Upper lobe of left lung (tissue), 6 donors: ENCODE measurements at regions not wholly inside any gene's neighbourhood (a gene's known extent, or its start where the extent isn't known, plus 50 kb on each side); places are given as distances from the start of the nearest gene placed in this dataset.
"Not testable (repeated sequence)": the region's sequence is repeated elsewhere in the genome, so short reads cannot be mapped to it uniquely, and the experiment has no call there.

ENCODE experiments used
- ATAC-seq, 2 donors: fragments of 200-7000 bp; cut with Tn5 transposase; one replicate each; pipeline ENCODE4 v1.9.1; 2022; ENCODE audit warnings: mild to moderate bottlenecking in 2 of 2, moderate library complexity in 2 of 2; ENCODE audit not compliant: low FRiP score in 2 of 2
- DNase-seq, 2 donors: peaks; one replicate each; pipeline ENCODE4 v3.0.0-alpha.2; 2019 to 2020
- H3K27ac ChIP-seq, 4 donors: fragments of 200-600 bp; sonication (generic); one replicate each; pipeline ENCODE4 v1.5.1; 2016 to 2019
- H3K27me3 ChIP-seq, 4 donors: fragments of 200-600 bp; sonication (generic); one replicate each; pipeline ENCODE4 v1.5.1; 2017 to 2019
- H3K36me3 ChIP-seq, 4 donors: fragments of 200-600 bp; sonication (generic); one replicate each; pipeline ENCODE4 v1.5.1; 2016 to 2019
- H3K4me1 ChIP-seq, 4 donors: fragments of 200-600 bp; sonication (generic); one replicate each; pipeline ENCODE4 v1.5.1; 2018 to 2019
- H3K4me3 ChIP-seq, 4 donors: fragments of 200-600 bp; sonication (generic); one replicate each; pipeline ENCODE4 v1.5.1; 2017 to 2019; ENCODE audit warnings: mild to moderate bottlenecking in 2 of 4, moderate library complexity in 1 of 4
- H3K9me3 ChIP-seq, 4 donors: fragments of 200-600 bp; sonication (generic); one replicate each; pipeline ENCODE4 v1.5.1; 2018 to 2019
- EP300 ChIP-seq, 4 donors: sonication (generic); formaldehyde crosslinking; IDR thresholded peaks; one replicate each; pipeline ENCODE4 v1.5.1; 2017; ENCODE audit warnings: antibody characterized with exemption in 4 of 4, control low read depth in 2 of 4
- POLR2A ChIP-seq, 4 donors: fragments of 450-650 bp; IDR thresholded peaks; one replicate each; pipeline ENCODE4 v1.5.1; 2016 to 2017; ENCODE audit warnings: antibody characterized with exemption in 4 of 4, mild to moderate bottlenecking in 2 of 4
- POLR2AphosphoS5 ChIP-seq, 2 donors: sonication (generic); formaldehyde crosslinking; IDR thresholded peaks; one replicate each; pipeline ENCODE4 v1.5.1; 2017; ENCODE audit warnings: antibody characterized with exemption in 2 of 2
- WGBS, 2 donors: methylation state at CpG; one replicate each; pipeline ENCODE4 v1.1.5; 2017 to 2018; 5-methylcytosine and 5-hydroxymethylcytosine counted together
- TF ChIP-seq, protein P1 (sequence below), 6 experiments: fragments of 450-650 bp in 4 of 6; fragments of 200-600 bp in 2 of 6; sonication (generic) in 2 of 6; IDR thresholded peaks; one replicate each; pipeline ENCODE4 v1.5.1; 2016 to 2019; ENCODE audit warnings: antibody characterized with exemption in 6 of 6
- donor health status: DM: no; HTN: no; CAD: no; lungs with moderate emphysema.
- donor health status: DM: no; HTN: yes; CAD: no; lungs with severe emphysema.

GRCh38 chr22:48061726-48062125 is 1299.3 kb downstream of the TBC1D22A start:
- no peaks in the 10 kb centered on the region for H3K36me3 ChIP-seq
- no peak for TF ChIP-seq POLR2AphosphoS5 (IDR thresholded peaks at IDR 0.05)
- no peak for TF ChIP-seq EP300 (IDR thresholded peaks at IDR 0.05)
- TF ChIP-seq POLR2A (IDR thresholded peaks at IDR 0.05), result no peak
- TF ChIP-seq, protein P1, sequence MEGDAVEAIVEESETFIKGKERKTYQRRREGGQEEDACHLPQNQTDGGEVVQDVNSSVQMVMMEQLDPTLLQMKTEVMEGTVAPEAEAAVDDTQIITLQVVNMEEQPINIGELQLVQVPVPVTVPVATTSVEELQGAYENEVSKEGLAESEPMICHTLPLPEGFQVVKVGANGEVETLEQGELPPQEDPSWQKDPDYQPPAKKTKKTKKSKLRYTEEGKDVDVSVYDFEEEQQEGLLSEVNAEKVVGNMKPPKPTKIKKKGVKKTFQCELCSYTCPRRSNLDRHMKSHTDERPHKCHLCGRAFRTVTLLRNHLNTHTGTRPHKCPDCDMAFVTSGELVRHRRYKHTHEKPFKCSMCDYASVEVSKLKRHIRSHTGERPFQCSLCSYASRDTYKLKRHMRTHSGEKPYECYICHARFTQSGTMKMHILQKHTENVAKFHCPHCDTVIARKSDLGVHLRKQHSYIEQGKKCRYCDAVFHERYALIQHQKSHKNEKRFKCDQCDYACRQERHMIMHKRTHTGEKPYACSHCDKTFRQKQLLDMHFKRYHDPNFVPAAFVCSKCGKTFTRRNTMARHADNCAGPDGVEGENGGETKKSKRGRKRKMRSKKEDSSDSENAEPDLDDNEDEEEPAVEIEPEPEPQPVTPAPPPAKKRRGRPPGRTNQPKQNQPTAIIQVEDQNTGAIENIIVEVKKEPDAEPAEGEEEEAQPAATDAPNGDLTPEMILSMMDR (IDR thresholded peaks at IDR 0.05), result no peak
- no peaks in the 10 kb centered on the region for H3K9me3 ChIP-seq
- no peak for ATAC-seq
- peaks cover 0 to 3% (median 0%) of the 10 kb centered on the region in 4 donors for H3K27me3 ChIP-seq
- no peak for DNase-seq
- no peak overlapping the region for H3K4me3 ChIP-seq
- WGBS, 2 donors, result 62 to 74% methylated on average over 4 of the region's 4 CpGs
- no peaks in the 10 kb centered on the region for H3K4me1 ChIP-seq
- no peak overlapping the region for H3K27ac ChIP-seq

DNA sequence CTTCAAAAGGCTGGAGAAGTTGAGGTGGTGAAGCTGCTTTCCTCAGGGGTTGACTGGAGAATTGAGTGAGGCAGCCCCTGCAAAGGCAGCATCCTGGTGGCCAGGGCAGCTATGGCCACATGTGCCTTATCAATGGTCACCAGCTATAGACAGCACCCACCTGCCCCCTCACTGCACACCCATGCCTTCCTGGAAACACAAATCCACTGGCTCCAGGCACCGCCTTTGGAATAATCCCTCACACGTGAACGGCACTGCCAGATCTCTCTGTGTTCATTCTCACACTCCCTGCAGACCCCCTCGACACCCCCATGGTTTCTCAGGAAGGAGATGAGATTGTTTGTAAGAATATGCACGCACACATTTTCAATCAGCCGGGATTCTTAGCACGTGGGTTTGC is 1297.8 kb downstream of the TBC1D22A start:
- ATAC-seq (no peak), DNase-seq (peak in 1 of 2 donors; percentile 6)
- TF ChIP-seq POLR2A (IDR thresholded peaks at IDR 0.05) (no peak), POLR2AphosphoS5 (IDR thresholded peaks at IDR 0.05) (no peak), EP300 (IDR thresholded peaks at IDR 0.05) (no peak)
- TF ChIP-seq, protein P1 (IDR thresholded peaks at IDR 0.05), result no peak
- no peak overlapping the region for H3K4me3 ChIP-seq
- H3K9me3 ChIP-seq, result no peaks in the 10 kb centered on the region
- H3K4me1 ChIP-seq, result no peaks in the 10 kb centered on the region
- no peak overlapping the region for H3K27ac ChIP-seq
- H3K36me3 ChIP-seq, result no peaks in the 10 kb centered on the region
- H3K27me3 ChIP-seq, result peaks cover 0 to 3% (median 0%) of the 10 kb centered on the region in 4 donors
- WGBS, 2 donors, result 61 to 71% methylated on average over 7 of the region's 7 CpGs

- ATAC-seq, H3K4me1 ChIP-seq, H3K4me3 ChIP-seq, H3K27ac ChIP-seq, H3K36me3 ChIP-seq, DNase-seq, H3K27me3 ChIP-seq, H3K9me3 ChIP-seq: not testable (repeated sequence)
- WGBS, 2 donors, result 94 to 100% methylated on average over 4 of the region's 4 CpGs
These were observed 1297.1 kb downstream of the TBC1D22A start for GRCh38 chr22:48059521-48059920.

- Histone ChIP-seq H3K4me1 (no peaks in the 10 kb centered on the region), H3K4me3 (no peak overlapping the region), H3K27me3 (peaks cover 0 to 3% (median 0%) of the 10 kb centered on the region in 4 donors), H3K36me3 (no peaks in the 10 kb centered on the region), H3K9me3 (no peaks in the 10 kb centered on the region), H3K27ac (no peak overlapping the region)
- DNase-seq, result peak in 1 of 2 donors; percentile 39
- ATAC-seq, result peak in 1 of 2 donors; percentile 27
- WGBS, 2 donors, result 85% methylated on average over 19 to 22 of the region's 22 CpGs
- no peak for TF ChIP-seq POLR2AphosphoS5 (IDR thresholded peaks at IDR 0.05)
- TF ChIP-seq, protein P1 (IDR thresholded peaks at IDR 0.05), result no peak
- no peak for TF ChIP-seq EP300 (IDR thresholded peaks at IDR 0.05)
- no peak for TF ChIP-seq POLR2A (IDR thresholded peaks at IDR 0.05)
These were observed 1294.8 kb downstream of the TBC1D22A start for GRCh38 chr22:48057116-48057835.

- DNase-seq (no peak), ATAC-seq (no peak)
- Histone ChIP-seq H3K27me3 (peaks cover 0 to 3% (median 0%) of the 10 kb centered on the region in 4 donors), H3K27ac (no peak overlapping the region), H3K36me3 (no peaks in the 10 kb centered on the region), H3K9me3 (no peaks in the 10 kb centered on the region), H3K4me3 (no peak overlapping the region), H3K4me1 (no peaks in the 10 kb centered on the region)
- WGBS, 2 donors, result 86 to 88% methylated on average over 11 of the region's 11 CpGs
- TF ChIP-seq, protein P1 (IDR thresholded peaks at IDR 0.05), result no peak
- no peak for TF ChIP-seq POLR2AphosphoS5 (IDR thresholded peaks at IDR 0.05)
- TF ChIP-seq EP300 (IDR thresholded peaks at IDR 0.05), result no peak
- no peak for TF ChIP-seq POLR2A (IDR thresholded peaks at IDR 0.05)
These were observed 1293.4 kb downstream of the TBC1D22A start for GRCh38 chr22:48055827-48056226.
